Thoracic aorta (tissue), 2 donors: ENCODE measurements at regions not wholly inside any gene's neighbourhood (a gene's known extent, or its start where the extent isn't known, plus 50 kb on each side); places are given as distances from the start of the nearest gene placed in this dataset.

ENCODE experiments used
- ATAC-seq: fragments of 150-250 bp; one replicate; pipeline ENCODE4 v1.8.0; 2017; ENCODE audit warnings: low read depth; ENCODE audit not compliant: insufficient number of reproducible peaks, low FRiP score
- DNase-seq: peaks from one replicate; pipeline ENCODE4 v3.0.0-alpha.2; 2020; ENCODE audit warnings: low spot score
- H3K27ac ChIP-seq, 2 donors: fragments of 200-600 bp; sonication (generic); 1 replicate in 1 of 2; 2 replicates in 1 of 2; pipeline ENCODE4 v1.5.1; 2016; ENCODE audit warnings: mild to moderate bottlenecking in 2 of 2, moderate library complexity in 2 of 2
- H3K27me3 ChIP-seq: fragments of 200-600 bp; sonication (generic); replicated peaks from 2 replicates; pipeline ENCODE4 v1.6.0; 2016; ENCODE audit warnings: mild to moderate bottlenecking; ENCODE audit not compliant: insufficient read depth
- H3K36me3 ChIP-seq: fragments of 200-600 bp; sonication (generic); one replicate; pipeline ENCODE4 v1.5.1; 2016
- H3K4me1 ChIP-seq, 2 donors: fragments of 200-600 bp; sonication (generic); 1 replicate in 1 of 2; 2 replicates in 1 of 2; pipeline versions ENCODE4 v1.5.1 to v1.6.0; 2016; ENCODE audit warnings: low read depth in 2 of 2, mild to moderate bottlenecking in 1 of 2; ENCODE audit not compliant: control insufficient read depth in 1 of 2
- H3K4me3 ChIP-seq: fragments of 200-600 bp; sonication (generic); 2 replicates; pipeline ENCODE4 v1.5.1; 2016; ENCODE audit warnings: mild to moderate bottlenecking
- H3K9me3 ChIP-seq: fragments of 200-600 bp; sonication (generic); 2 replicates; pipeline ENCODE4 v1.5.1; 2016
- TF ChIP-seq, protein P1 (sequence below): fragments of 200-600 bp; sonication (generic); IDR thresholded peaks from one replicate; pipeline ENCODE4 v1.5.1; 2019; ENCODE audit warnings: antibody characterized with exemption

DNA sequence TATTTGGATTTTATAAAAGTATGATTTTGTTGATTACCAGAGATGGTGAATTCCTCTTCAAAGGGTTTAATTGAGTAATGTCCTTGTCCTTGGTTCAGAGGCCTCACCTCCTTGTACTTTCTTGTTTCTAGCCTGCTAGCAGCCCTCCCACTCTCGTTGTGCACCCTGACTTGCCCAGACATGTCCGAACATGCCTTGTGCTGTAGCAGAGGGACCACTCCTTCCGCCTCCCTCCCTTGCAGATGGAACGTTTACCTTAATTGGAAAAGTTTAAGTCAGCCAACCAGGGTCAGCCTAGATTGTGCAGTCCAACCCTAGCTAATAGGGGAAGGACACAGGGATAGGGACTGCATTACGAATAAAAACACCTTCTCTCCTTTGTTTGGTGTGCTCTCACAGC, 406.9 kb upstream of the NMUR2 start:
- Histone ChIP-seq H3K9me3 (peaks cover 5% of the 10 kb centered on the region), H3K4me3 (no peak overlapping the region), H3K27ac (no peak overlapping the region), H3K27me3 (no peaks in the 10 kb centered on the region), H3K36me3 (no peaks in the 10 kb centered on the region), H3K4me1 (no peaks in the 10 kb centered on the region)
- DNase-seq (no peak), ATAC-seq (no peak)
- TF ChIP-seq, protein P1, sequence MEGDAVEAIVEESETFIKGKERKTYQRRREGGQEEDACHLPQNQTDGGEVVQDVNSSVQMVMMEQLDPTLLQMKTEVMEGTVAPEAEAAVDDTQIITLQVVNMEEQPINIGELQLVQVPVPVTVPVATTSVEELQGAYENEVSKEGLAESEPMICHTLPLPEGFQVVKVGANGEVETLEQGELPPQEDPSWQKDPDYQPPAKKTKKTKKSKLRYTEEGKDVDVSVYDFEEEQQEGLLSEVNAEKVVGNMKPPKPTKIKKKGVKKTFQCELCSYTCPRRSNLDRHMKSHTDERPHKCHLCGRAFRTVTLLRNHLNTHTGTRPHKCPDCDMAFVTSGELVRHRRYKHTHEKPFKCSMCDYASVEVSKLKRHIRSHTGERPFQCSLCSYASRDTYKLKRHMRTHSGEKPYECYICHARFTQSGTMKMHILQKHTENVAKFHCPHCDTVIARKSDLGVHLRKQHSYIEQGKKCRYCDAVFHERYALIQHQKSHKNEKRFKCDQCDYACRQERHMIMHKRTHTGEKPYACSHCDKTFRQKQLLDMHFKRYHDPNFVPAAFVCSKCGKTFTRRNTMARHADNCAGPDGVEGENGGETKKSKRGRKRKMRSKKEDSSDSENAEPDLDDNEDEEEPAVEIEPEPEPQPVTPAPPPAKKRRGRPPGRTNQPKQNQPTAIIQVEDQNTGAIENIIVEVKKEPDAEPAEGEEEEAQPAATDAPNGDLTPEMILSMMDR: no peak

DNA sequence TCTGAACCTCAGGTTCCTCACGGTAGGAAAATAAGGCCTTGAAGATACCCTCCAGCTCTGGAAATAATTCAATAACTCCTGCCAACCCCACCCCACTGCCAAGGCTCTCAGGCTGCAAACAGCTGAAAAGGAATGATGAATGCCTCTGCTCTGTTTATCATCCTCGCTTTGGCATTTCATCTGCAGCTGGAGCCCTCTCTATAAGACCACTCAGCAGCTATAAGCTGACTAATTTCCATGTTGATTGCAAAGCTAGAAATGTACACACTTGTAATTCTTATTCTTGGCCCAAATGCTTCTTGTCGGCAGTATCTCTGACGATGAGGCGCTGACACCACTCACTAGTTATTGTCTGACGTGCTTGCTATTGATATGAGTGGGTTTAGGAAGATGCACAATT, 408.4 kb upstream of the NMUR2 start:
- Histone ChIP-seq H3K4me3 (no peak overlapping the region), H3K27me3 (no peaks in the 10 kb centered on the region), H3K36me3 (no peaks in the 10 kb centered on the region), H3K9me3 (peaks cover 5% of the 10 kb centered on the region), H3K27ac (no peak overlapping the region), H3K4me1 (no peaks in the 10 kb centered on the region)
- no peak for DNase-seq
- no peak for ATAC-seq
- TF ChIP-seq, protein P1: no peak

DNA sequence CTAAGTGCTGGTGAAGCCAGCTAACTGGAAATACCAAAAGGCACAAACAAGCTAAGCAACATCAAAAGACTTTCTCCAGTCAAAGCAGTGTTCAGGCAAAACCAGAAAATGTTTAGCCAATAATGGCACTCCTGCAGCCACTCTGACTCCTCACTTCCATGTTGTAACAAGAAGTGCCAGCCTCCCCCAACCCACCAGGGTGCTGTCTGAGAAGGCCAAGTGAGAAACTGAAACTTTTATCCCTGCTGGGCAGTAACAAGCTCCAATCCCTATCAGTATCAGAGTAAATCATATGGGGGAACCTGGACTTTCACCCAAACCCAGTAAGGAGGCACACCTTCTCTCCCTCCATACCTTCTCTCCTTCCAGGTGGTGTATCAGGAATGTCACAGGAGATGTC, 414.8 kb upstream of the NMUR2 start:
- DNase-seq (no peak), ATAC-seq (no peak)
- Histone ChIP-seq H3K4me1 (no peaks in the 10 kb centered on the region), H3K36me3 (no peaks in the 10 kb centered on the region), H3K27ac (no peak overlapping the region), H3K9me3 (no peaks in the 10 kb centered on the region), H3K27me3 (no peaks in the 10 kb centered on the region), H3K4me3 (no peak overlapping the region)
- TF ChIP-seq, protein P1: no peak

DNA sequence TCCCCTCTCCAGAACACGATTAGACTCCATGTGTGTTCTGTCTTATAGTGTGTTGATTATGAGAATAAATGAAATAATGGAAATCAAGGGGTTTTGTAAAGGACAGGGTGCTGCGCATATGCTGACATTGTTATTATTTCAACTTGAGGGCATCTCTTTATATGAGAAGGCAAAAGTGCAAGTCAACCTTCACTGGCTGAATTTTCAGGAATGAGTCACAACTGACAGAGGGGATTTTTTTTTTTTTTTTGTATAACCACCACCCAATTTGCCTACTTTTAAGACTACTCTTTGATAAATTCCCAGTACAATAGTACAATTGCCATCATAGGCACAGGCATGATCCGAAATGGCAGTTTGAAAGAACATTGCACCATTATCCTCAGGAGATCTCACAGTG, 419.2 kb upstream of the NMUR2 start:
- Histone ChIP-seq H3K4me3 (no peak overlapping the region), H3K27me3 (no peaks in the 10 kb centered on the region), H3K9me3 (no peaks in the 10 kb centered on the region), H3K36me3 (no peaks in the 10 kb centered on the region), H3K27ac (no peak overlapping the region), H3K4me1 (no peaks in the 10 kb centered on the region)
- TF ChIP-seq, protein P1: no peak
- DNase-seq: no peak
- no peak for ATAC-seq

DNA sequence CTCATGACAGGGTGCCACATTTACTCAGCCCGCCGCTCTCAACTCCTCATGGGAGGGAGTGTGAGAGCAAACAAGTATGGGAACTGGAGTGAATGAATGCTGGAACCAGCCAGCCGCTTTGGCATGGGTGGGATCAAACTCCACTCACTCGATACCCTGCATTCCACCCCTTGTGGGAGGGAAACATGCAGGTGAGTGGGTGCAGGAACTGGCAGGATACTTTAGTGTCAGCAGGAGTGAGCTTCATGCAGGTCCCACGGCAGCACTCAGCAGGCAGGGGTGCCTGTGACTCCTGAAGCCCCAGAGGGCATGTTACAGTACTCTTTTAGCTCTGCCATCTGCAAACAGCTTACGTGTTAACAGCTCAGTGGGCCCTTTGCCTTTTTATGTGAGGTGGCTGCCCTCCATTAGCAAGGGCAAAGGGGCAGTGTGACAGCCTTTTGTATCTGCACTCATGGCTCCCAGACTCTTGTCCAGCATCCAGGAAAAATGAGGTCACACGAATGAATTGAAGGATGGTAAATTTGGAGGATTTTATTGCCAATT, 433.2 kb upstream of the NMUR2 start:
- TF ChIP-seq, protein P1: no peak
- ATAC-seq: no peak
- H3K4me1 ChIP-seq: peaks cover 0 to 11% of the 10 kb centered on the region in 2 donors
- no peaks in the 10 kb centered on the region for H3K36me3 ChIP-seq
- H3K4me3 ChIP-seq: peak overlapping the region; percentile 34
- no peaks in the 10 kb centered on the region for H3K27me3 ChIP-seq
- H3K27ac ChIP-seq: no peak overlapping the region
- H3K9me3 ChIP-seq: no peaks in the 10 kb centered on the region
- DNase-seq: no peak
